HG03565 (cell line): ENCODE measurements at regions not wholly inside any gene's neighbourhood (a gene's known extent, or its start where the extent isn't known, plus 50 kb on each side); places are given as distances from the start of the nearest gene placed in this dataset.
"Not testable (repeated sequence)": the region's sequence is repeated elsewhere in the genome, so short reads cannot be mapped to it uniquely, and the experiment has no call there.

Experiments used
- ATAC-seq: cut with Tn5 transposase; IDR thresholded peaks from one replicate; pipeline ENCODE4 v1.9.1; 2021; ENCODE audit warnings: mild to moderate bottlenecking, moderate library complexity; ENCODE audit not compliant: unreplicated experiment

DNA sequence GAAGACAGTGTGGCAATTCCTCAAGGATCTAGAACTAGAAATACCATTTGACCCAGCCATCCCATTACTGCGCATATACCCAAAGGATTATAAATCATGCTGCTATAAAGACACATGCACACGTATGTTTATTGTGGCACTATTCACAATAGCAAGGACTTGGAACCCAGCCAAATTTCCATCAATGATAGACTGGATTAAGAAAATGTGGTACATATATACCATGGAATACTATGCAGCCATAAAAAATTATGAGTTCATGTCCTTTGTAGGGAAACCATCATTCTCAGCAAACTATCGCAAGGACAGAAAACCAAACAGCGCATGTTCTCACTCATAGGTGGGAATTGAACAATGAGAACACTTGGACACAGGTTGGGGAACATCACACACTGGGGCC, 729.6 kb upstream of the ARPP21 start:
- not testable (repeated sequence) for ATAC-seq

DNA sequence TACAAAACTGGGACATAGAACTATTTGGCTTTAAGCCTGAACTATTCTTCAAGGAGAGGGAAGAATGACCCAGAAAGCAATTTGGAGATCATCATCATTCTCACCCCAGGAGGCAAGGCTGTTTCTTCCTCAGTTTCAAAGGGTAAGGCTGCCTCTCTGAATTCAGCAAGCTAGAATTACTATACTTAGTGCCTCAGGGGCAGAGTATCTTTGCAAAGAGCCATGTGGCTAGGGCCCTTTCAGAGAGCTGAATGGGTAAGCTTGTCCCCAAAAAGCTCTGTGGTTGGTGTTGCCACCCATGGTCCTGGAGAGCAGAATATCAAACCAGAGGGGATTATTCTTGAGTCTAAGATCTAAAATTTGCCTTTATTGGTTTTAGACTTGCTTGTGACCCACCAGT, 720.3 kb upstream of the ARPP21 start:
- ATAC-seq, result no peak

- no peak for ATAC-seq
Measured at GRCh38 chr3:34920806-34921205, 718.5 kb upstream of the ARPP21 start.

DNA sequence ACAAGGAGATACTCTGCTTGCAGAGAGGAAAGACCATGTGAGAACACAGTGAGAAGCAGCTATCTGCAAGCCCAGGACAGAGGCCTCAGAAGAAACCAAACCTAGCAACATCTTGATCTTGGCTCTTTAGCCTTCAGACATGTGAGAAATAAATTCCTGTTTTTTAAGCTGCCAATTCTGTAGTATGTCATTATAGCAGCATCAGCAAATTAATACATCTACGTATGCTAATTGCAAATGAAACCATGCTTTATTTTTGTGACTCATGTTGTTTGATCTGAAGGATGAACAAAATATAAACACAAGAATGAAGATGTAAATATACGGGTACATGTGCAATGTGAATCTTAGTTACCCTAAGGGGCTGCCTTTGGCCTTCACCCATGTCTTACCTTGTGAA, 714.4 kb upstream of the ARPP21 start:
- ATAC-seq, result no peak

- ATAC-seq, result no peak
Measured at GRCh38 chr3:34925851-34926250, 713.5 kb upstream of the ARPP21 start.

- ATAC-seq, result no peak
Measured at GRCh38 chr3:34929036-34929435, 710.3 kb upstream of the ARPP21 start.

DNA sequence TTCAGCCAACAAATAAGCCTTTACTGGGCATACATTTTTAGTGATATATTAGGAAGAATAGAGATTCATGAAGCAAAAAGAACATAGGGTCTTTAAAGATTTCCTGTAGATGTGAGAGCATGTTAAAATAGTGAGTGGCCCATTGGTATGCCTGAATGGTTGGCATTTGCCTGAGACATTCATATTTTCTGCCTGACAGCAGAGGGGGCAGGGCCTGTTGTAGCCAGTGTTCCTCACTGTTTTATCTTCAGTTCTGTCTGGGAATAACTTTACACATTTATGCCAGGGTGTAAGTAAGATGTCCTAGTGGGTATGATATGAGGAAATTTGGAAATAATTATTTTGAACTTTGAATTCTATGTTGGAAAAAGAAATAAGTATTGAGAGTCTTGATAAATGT, 704.7 kb upstream of the ARPP21 start:
- no peak for ATAC-seq

- no peak for ATAC-seq
Measured at GRCh38 chr3:34938784-34939183, 700.5 kb upstream of the ARPP21 start.

GRCh38 chr3:34942256-34942655, 697.1 kb upstream of the ARPP21 start:
- no peak for ATAC-seq

- no peak for ATAC-seq
Measured at GRCh38 chr3:34947834-34948233, 691.5 kb upstream of the ARPP21 start.

GRCh38 chr3:34948517-34948916, 690.8 kb upstream of the ARPP21 start:
- ATAC-seq, result no peak

GRCh38 chr3:34955680-34956079, 683.6 kb upstream of the ARPP21 start:
- no peak for ATAC-seq

GRCh38 chr3:34956511-34956910, 682.8 kb upstream of the ARPP21 start:
- ATAC-seq, result no peak

DNA sequence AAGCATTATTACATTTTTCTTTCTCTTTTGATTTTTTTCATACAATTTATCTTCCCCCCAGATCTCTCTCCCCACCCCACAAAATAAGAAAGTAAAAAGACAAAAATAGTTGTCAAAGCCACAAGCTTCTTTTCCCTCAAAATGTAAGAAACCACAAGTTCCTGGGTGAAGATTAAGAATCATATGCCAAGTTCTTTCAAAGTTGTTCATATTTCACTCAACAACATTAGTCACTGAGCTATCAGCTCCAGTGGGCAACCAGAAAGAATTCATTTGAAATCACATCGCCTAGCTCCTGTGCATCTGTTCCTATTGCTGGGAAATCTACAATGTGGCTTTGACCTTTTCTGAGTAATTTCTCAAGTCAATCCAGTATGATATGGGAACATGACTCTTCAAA, 681.6 kb upstream of the ARPP21 start:
- ATAC-seq, result no peak

GRCh38 chr3:34969513-34969912, 669.8 kb upstream of the ARPP21 start:
- ATAC-seq, result no peak

DNA sequence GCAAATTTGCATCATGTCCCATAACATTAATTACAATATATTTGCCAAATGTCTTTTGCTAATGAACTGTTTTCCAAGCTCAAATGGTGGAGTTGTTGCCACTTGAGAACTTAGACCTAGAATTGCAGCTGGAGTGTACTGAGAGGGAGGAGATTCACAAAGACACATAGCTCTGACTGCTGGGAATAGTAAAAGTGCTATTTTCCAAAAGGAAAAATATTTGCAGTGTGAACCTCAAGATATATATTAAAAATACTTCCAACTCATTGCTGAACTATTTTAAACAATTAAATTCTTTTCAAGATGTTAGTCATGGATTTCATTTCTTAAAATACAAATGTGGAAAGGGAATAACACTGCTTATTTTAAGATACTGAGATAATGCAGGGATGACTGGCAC, 666.8 kb upstream of the ARPP21 start:
- ATAC-seq, result no peak

DNA sequence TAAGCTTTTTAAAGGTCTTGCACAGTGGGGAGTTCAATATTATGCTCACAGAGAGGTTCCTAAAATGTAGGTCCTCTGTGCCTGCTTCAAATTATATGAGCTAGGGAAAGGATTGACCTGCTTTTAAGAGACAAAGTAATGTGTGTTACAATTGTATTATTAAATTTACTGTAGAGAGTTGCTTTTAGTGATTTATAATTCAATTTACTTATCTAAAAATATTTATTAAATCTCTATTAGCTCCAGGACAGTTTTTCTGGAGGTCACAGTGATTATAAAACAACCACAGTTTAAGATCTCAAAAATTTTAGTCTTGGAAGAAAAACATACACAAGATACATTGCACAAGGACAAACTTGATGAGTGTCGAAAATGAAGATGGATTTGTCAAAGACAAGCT, 665.7 kb upstream of the ARPP21 start:
- no peak for ATAC-seq

- no peak for ATAC-seq
Measured at GRCh38 chr3:34983631-34984030, 655.7 kb upstream of the ARPP21 start.

DNA sequence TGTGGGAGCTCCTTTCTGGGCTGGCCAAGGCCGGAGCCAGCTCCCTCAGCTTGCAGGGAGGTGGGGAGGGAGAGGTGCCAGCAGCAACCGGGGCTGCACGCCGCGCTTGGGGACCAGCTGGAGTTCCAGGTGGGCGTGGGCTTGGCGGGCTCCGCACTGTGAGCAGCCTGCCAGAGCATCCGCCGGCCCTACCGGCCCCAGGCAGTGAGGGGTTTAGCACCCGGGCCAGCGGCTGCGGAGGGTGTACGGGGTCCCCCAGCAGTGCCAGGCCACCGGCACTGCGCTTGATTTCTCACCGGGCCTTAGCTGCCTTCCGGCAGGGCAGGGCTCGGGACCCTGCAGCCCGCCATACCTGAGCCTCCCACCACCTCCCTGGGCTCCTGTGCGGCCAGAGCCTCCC, 651.0 kb upstream of the ARPP21 start:
- ATAC-seq, result no peak

GRCh38 chr3:34995796-34996430, 643.4 kb upstream of the ARPP21 start:
- no peak for ATAC-seq

DNA sequence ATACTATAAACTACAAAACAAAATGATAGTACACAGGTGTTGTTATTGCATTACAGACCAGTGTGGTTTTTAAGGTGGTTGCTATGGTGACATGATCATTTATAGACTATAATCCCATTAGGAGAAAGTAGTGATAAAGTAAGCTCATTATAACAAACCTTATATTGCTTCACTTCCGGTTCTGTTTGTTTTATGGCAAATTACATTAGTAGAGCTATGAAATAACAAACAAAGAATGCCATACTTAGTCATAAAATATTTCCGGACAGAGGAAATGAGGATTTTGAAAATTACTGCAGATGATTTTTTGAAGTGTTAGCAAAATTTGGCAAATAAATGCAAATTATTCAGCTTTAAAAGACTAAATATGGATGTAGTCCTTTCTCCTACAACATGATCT, 640.4 kb upstream of the ARPP21 start:
- no peak for ATAC-seq

GRCh38 chr3:35012214-35012613, 627.1 kb upstream of the ARPP21 start:
- no peak for ATAC-seq

- ATAC-seq, result no peak
Measured at GRCh38 chr3:35028157-35028556, 611.2 kb upstream of the ARPP21 start.
